ENCODE measurements at regions not wholly inside any gene's neighbourhood (a gene's known extent, or its start where the extent isn't known, plus 50 kb on each side); places are given as distances from the start of the nearest gene placed in this dataset.

- no peak for TF ChIP-seq ZNF274 (IDR thresholded peaks at IDR 0.05; ENCODE audit: low read depth, low read length)
- no peak for TF ChIP-seq YY1 (IDR thresholded peaks at IDR 0.05; ENCODE audit: insufficient read depth, insufficient read length)
- TF ChIP-seq SUZ12 (IDR thresholded peaks at IDR 0.05; ENCODE audit: extremely low read depth, insufficient read depth, insufficient read length), result no peak
Measured at GRCh38 chr1:30250338-30250983, 472.9 kb downstream of the MATN1 start.

Data from NT2/D1 (cell line).